AG09319 (cell line): ENCODE measurements at regions not wholly inside any gene's neighbourhood (a gene's known extent, or its start where the extent isn't known, plus 50 kb on each side); places are given as distances from the start of the nearest gene placed in this dataset.
A peak's percentile ranks its signal among the peaks of the same experiment; 100 is the strongest.

Experiments used
- DNase-seq: peaks from one replicate; pipeline ENCODE4 v3.0.0-alpha.2; 2010; ENCODE audit warnings: low read depth; ENCODE audit errors: extremely low read depth
- TF ChIP-seq, protein P1 (sequence below): IDR thresholded peaks from 2 replicates; pipeline ENCODE4 v1.5.1; 2011; ENCODE audit warnings: low read depth, mild to moderate bottlenecking, inconsistent platforms, low read length, moderate library complexity

DNA sequence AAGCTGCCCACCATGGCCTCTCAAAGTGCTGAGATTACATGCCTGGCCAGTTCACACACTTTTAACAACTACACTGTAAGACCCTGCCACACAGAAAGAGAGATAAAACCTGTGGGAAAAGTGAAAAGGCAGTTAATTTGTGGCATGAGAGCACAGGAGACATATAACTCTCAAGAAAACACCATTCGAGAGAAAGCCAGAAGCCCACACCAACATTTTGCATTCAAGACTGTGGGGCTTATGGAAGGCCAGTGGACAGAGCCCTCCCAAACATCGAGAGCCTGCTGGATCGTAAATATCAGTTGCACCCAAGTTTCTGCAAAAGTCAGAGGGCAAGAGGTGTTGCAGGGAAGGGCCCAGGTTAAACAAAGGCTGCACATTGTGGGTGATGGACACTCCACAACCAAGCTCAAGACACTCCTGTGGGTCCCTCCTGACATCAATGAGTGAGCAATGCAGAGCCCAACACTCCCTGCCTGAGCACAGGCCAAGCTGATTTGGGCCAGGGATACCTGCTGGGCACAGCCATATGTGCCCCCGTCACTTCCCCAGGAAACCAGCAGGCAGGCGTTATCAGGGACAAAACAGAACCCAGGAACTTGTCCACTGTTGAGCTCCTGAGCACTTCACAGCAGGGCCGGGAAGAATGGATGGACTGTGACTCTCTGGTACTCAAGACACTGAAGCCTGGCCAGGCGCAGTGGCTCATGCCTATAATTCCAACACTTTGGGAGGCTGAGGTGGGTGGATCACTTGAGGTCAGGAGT is 114.4 kb downstream of the ZFP36L2 start:
- no peak for DNase-seq
- TF ChIP-seq, protein P1, sequence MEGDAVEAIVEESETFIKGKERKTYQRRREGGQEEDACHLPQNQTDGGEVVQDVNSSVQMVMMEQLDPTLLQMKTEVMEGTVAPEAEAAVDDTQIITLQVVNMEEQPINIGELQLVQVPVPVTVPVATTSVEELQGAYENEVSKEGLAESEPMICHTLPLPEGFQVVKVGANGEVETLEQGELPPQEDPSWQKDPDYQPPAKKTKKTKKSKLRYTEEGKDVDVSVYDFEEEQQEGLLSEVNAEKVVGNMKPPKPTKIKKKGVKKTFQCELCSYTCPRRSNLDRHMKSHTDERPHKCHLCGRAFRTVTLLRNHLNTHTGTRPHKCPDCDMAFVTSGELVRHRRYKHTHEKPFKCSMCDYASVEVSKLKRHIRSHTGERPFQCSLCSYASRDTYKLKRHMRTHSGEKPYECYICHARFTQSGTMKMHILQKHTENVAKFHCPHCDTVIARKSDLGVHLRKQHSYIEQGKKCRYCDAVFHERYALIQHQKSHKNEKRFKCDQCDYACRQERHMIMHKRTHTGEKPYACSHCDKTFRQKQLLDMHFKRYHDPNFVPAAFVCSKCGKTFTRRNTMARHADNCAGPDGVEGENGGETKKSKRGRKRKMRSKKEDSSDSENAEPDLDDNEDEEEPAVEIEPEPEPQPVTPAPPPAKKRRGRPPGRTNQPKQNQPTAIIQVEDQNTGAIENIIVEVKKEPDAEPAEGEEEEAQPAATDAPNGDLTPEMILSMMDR, result no peak

DNA sequence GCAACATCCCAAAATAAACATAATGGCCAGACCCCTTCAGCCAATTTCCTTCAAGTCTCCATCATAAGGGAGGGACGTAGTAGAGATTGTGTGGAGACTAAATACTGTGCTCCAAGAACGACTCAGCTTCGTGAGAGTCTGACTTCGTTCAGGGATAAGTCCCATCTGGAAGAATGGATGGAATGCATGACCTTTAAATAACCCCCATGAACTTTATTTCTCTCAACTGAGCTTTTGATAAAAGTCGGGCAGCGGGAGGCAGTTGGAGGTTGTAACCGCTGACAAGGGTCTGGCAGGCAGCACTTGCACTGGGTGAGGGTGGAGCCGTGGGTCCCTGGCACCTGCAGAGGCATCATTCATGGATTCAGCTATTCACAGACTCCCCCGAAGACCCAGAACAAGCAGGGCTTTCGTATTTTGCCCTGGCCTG is 115.9 kb downstream of the ZFP36L2 start:
- TF ChIP-seq, protein P1, result no peak
- DNase-seq, result peak; percentile 52

DNA sequence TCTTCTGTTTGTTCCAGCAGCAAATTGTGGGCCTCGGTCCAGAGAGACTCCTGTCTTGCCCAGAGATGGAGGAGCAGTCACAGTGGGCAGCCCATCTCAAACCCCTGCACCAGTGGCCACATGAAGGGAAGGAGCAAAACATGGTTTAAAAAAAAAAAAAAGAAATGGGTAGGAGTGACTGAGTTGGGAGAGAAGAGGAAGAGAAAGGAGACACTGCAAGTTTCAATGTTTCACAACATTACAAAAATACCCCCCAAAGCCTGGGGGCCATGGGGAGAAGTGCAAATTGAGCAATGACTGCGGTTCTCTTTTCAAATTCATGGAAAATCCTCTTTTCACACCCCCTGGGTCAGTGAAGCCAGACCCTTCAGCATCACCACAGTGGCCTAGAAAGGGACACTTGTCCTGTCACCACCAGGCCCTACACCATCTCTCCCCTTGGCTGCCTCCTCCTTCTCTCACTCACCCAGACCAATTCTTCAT is 117.1 kb downstream of the ZFP36L2 start:
- no peak for DNase-seq
- TF ChIP-seq, protein P1, result no peak

DNA sequence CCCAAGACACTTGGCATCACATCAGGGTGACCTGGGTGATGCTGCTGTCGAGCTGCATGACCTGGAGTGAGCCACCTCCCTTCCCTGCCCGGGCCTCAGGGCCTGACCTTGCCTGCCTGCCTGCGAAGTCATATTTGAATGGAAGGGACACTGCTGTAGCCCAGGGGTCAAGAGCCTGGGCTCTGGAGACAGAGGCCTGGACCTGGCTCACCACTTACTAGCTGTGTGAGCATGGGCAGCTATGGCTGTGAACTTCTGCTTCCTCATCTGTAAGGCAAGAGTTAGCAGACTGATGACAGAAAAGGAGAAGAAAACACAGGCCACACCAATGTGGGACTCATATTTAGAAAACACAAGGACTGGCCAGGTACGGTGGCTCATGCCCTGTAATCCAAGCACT is 118.7 kb downstream of the ZFP36L2 start:
- DNase-seq, result no peak
- TF ChIP-seq, protein P1, result no peak

DNA sequence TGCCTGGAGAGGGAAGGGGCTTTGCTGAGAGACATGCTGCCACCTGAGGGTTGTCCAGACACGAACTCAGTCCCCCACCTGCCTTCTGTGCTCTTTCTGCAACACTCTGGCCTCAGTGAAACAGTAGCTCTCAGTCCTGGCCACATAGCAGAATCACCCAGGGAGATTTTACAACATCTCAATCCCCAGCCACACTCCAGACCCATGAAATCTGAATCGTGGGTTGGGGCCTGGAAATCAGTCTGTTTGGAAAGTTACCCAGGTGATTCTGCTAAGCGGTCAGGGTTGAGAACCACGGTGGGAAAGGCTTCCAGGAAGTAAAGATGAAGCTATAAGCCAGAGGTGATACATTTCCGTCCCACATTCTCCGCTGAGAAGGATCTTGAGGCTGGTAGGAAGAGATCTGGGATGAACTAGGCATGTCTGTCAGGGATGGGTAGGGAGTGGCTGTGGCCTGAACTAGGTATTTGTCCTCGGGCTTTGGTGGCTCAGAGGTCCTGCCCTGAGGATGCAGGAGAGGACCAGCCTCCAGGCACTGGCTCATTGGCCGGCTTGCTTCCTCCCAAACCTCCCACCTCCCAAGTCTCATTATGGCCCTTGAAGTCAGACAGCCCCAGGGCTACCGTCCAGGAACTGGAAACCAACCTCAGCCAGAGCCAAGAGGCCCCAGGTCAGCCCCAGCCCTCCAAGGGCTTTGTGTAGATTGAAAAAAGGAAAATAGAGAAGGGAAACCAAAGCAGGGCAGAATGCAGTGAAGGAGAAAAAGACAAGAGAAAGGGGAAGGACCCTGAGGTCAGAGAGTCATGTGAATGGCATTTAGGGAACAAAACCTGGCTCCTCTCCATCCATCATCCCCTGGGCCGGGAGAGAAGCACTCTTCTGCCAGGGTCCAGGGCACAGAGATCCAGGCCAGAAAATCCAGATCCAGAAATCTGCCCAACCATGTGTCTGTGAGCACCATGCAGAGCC is 119.6 kb downstream of the ZFP36L2 start:
- no peak for DNase-seq
- TF ChIP-seq, protein P1, result no peak

DNA sequence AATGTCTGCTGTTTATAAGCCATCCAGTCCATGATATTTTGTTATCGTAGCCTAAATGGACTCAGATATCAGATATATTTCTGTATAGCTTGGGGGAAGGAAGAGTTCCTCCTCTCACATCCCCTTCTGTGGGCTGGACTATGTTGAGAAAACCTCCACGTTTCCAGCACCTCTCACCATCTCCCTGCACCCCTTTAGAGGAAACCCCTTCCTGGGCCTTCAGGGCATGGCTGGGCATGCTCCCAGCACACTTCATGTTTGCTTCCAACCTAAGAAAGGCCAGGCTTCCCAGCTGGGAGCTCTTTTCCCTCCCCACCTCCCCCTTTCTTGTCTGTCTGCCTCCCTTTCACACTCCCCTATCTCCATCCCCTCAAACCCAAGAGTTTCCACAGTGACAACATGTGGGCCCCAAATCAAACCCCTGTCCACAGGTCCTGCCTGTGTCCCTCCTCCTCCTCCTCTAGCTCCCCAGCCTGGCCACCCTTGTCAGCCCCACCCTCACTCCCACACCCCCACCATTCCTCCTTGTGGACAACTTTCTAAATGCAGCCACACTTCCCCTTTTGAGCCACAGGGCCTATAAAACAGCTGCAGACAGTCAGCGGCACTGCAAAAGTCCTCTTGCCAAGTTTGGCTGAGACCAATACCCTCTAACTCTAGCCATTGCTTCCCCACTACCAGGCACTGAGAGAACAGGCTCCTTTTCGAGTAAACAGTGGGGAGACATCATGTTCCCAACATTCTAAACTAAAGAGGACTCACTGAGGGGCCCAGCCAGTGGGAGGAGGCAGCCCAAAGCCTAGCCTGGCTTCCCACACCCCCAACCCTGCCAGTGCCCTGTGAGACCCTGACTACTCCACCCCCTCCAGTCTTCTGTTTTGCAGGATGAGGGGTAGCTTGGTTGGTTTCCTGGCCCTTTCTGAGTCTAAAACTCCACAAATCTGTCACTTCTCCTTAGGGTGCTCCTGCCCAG is 120.5 kb downstream of the ZFP36L2 start:
- DNase-seq, result no peak
- TF ChIP-seq, protein P1, result peak; percentile 39
